HG02759 (cell line): ENCODE measurements at regions not wholly inside any gene's neighbourhood (a gene's known extent, or its start where the extent isn't known, plus 50 kb on each side); places are given as distances from the start of the nearest gene placed in this dataset.
"Not testable (repeated sequence)": the region's sequence is repeated elsewhere in the genome, so short reads cannot be mapped to it uniquely, and the experiment has no call there.

Source experiments
- ATAC-seq: cut with Tn5 transposase; IDR thresholded peaks from one replicate; pipeline ENCODE4 v1.9.1; 2021; ENCODE audit warnings: mild to moderate bottlenecking, moderate library complexity; ENCODE audit not compliant: unreplicated experiment

DNA sequence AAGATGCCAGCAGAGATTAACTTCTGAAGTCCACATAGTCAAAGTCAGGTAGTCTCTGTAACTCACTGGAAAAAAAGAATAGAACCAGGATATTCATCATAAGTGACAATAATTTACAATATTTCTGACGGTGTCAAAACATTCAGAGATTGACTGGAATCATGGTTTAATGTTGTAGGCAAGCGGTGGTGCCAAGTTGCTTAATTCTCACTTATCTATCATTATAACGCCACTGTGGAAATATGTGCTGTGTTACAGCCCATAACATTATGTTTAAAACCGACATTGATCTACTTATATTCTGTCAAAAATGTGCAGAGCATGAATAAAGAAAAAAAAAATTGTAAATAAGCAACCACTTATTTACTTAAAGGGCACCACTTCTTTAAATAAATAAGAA lies 801.7 kb downstream of the DIPK2A start:
- ATAC-seq, result no peak

DNA sequence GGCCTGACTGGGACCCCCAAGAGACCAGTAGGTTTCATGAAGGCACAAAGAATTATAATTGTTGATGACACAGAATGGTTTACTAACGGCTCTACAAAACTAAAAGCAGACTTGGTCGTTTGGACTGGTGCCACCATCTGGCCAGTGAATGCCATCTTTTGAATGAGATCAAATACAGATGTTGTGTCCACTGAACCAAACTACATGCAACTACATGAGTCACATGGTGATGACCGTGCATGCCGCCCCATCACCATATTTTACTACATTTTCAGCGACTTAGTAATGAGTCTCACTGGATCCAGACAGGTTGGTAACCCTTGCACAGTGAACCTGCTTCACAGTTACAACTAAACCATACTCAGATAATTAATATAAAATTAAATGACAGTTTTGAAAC lies 803.3 kb downstream of the DIPK2A start:
- ATAC-seq, result no peak

DNA sequence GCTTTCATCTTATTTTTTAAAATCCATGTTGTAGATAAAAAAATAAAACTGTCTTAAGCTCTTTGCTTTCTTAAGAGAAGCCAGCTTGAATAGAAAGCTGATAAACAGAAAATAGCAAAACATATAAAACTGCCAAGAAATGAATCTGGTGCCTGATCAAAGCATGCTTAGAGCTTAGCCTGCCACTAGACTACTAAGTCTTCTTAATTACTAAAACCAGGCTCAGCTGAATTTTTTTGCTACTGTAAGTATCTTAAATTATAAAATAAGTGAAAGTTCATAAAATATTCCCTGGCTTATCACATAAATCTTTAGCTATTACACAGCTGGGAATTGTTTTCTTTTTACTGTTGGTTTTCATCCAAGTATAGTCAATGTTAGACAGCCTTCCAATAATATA lies 803.9 kb downstream of the DIPK2A start:
- ATAC-seq, result no peak

DNA sequence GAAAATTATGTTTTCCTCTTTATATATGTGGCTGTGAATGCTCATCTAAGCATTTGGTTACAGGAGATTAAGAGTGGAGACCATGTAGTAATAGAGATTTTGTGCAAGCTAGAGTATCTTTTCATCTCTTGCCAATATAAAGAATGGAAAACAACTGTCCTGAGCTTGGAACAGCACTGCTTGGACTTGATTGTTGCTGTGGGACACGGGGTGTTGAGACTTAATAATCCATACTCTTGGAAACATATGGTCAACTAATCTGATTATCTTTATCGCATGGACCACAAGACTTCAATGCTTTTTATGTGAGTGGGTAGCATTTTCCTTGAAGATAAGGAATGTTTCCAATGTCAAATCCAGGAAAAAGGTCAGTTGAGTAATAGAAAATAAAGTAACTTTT lies 806.3 kb downstream of the DIPK2A start:
- ATAC-seq, result no peak

DNA sequence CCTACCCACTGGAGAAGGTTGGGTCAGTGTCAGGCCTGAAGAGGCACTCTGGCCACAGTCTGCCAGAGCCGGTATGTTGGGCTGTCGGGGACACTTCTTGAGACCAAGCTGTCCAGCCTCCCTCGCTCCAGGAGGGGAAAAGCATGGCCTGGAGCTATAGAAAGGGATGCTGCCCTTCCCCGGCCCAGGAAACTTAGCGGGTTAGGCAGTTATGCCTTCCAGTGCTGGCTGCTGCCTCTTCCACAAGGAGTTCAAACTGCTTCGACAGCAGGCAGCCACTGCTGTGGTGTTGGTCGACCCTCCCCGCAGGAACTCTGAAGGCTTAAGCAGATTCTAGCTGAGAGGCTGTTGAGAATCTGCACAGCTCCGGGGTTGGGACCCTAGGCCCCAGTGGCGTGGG lies 819.4 kb downstream of the DIPK2A start:
- no peak for ATAC-seq

DNA sequence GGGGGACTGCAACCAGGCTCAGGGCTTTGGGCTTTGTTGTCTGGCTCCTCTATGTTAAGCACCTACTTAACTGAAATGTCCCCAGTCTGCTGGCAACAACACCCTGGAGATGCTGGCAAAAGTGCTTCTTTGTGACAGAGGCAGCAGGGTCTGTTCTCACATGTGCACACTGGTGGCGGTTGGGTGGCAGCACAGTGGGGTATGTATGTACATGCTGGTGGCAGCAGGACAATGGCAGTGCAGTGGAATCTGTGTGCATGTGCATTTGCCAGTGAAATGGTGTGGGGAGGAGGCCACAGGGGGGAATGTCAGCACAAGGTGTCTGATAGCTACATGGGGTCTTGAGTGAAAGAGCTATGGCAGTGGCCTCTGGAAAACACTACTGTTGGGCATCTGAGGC lies 830.3 kb downstream of the DIPK2A start:
- ATAC-seq, result no peak

DNA sequence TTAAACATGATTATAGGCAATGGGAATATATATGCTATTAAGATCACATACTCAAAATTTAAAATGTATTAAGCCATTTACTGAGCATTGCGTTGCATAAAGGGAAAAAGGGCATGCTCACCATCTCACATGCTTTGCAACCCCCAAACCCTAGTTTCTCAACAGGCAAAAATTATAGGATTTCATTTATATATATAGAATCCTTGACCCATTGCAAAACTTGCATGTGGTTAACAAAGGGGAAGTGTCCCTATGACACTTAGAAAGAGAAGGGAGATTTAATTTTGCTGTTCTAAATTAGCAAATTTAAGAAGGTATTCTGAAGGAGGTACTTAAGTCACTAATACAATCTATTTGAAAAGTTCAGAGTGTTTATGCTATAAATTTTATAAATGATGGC lies 837.8 kb downstream of the DIPK2A start:
- ATAC-seq, result no peak

DNA sequence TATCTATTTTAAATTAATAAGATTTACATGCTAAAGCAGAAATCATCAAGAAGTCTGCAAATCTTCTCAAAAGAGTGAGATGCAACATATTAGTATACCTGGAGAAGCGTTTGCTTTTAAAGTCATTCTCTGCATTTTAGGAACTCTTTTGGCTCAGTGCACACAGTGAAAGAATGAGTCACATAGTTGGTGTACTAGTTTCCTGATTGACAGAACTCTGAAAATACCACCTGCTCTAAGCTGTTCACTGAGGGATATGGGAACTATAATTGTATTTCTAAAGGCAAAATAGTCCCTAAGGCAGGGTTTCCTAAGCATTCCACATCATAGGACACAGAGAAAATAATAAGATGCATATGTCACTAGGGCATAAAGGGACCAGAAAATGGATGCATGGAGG lies 838.5 kb downstream of the DIPK2A start:
- no peak for ATAC-seq

DNA sequence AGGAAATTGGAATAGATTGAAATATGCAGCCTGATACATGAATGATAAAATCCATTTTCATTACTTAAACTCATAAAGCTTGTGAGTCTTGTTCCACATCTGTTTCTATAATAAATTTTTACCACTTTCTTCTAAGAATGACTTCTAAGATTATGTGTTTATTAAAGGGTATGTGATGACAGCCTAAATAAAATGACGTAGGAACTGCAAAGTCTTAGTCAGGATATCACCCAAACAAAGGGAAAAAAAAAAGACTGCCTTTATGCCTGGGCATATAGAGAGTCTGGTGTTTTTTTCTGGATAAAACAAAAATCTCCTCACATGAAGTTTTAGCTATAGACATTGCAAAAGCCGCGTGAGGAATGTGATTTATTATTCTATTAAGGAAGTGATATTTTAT lies 844.0 kb downstream of the DIPK2A start:
- ATAC-seq, result no peak

DNA sequence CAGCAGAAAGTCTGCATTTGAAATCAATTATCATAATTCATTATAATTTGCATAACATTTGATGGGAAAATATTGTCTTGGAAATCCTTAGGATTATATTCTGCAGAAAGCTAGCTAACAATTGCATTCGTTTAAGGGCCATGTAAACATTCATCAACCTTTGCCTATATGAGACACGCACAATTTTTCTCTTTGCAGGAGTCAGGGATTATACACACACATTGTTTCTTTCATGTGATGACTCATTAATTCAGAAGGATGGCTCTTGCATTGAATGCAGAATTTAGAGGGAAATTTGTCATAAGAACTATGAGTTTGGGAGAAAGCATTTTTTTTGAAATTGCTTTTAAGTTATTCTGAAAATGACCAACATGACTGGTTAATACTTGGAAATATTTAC lies 844.7 kb downstream of the DIPK2A start:
- no peak for ATAC-seq

DNA sequence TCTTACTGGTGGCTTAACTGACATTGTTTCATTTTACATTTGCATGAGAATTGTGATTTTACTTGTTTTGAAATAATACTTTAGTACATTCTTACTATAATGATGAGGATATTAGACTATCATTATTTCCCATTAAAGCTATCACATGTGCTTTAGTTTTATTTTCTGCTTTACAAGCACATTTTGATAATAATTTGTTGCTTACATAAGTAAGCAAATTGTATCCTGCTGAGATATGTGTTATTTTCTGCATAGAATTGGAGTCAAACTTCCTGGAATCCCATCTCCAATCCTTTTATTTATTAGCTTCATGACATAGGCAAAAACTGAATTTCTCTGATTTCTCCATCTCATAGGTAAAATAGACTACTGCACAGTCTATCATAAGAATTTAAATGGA lies 847.4 kb downstream of the DIPK2A start:
- ATAC-seq, result no peak

DNA sequence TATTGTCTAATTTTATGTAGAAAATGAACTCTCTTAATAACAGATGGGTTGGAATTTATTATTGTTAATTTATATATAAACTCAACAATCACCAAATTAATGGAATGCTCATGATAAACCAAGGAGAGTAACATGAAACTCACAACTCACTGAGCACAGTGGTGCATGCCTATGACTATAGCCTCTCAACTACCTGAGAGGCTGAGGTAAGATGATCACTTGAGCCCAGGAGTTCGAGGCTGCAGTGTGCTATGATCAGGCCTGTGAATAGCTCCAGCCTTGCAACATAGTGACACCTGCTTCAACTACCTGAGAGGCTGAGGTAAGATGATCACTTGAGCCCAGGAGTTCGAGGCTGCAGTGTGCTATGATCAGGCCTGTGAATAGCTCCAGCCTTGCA lies 848.6 kb downstream of the DIPK2A start:
- ATAC-seq, result not testable (repeated sequence)

DNA sequence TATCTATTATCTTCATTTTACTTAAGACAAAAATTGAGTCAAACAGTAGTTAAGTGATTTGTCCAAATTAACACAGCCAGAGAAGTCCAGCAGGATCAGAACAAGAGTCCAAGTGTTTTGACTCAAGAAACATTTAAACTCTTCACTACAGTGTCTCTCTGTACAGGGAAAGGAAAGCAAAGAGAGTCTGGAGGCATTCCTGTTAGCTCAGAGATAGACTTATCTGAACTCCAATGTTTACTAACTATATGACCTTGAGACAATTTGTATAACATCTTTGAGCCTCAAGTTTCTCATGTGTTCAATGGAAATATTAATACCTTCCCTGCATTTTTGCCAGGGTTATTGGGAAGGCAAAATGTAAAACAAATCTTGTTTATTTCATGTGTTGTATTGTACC lies 849.1 kb downstream of the DIPK2A start:
- ATAC-seq, result no peak

DNA sequence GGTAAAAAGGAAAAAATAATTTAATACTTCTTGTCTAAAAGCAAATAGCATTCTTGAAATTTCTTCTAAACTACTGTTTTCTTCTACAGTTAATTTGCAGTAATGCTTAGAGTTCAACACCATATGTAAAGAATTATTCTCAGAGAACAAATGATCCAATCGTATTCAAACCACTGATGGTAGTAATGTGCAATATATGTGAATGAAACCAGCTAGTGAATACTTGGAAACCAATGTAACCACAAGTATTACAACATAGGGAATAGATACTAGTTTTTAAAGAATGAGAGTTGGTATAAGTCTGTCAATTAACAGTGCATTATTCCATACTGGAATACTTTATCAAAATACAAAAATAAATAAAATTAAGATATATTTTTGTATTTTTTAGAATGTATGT lies 850.0 kb downstream of the DIPK2A start:
- no peak for ATAC-seq

DNA sequence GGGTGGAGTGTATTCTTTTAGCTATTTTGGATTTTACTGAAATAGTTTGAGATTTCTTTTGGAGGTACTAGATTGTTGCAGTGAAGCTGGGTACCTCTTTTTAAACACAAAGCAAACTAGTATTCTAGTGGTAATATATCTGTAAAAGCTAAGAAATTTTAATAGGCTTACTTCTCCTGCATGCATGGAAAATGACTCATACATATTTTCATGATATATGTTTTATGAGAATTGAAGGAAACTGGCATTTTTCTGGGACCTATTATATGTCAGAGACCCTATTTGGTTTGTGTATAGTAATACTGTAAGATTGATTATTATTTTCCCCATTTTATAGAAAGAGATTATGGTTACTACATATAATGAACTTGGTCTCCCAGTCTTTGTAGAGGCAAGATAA lies 851.0 kb downstream of the DIPK2A start:
- ATAC-seq, result no peak

DNA sequence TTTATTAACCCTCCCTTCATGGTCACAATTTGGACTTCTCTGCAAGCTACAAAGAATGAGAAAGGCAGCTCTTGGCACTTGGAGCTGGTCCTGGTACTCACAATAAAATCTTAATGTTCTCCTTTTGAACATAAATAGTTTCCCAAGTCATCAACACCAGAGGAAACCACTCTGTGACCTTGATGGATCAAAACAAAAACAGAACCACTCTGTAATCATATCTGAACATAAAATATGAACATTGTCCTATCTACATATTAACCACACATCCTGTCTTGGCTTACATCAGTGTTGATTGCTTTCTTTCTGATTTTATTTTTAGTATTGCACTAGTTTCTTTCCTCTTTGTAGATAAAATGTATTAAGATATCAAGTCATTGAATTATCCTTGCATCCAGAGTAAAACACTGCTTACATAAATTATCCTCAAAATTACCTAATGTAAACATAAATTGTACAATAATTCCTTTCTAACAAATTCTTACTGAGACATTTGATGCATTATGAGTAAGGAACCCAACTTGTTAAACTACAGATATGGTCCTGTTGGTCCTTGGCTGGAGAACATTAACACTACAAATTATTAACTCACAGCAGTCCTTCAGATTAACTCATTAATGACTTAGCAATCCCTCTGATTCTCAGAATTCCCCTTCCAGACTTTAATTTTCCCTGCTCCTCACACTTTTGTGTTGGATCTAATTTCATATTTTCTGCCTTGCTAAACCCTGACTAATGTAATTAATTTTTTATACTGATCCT lies 860.5 kb downstream of the DIPK2A start:
- ATAC-seq, result no peak

DNA sequence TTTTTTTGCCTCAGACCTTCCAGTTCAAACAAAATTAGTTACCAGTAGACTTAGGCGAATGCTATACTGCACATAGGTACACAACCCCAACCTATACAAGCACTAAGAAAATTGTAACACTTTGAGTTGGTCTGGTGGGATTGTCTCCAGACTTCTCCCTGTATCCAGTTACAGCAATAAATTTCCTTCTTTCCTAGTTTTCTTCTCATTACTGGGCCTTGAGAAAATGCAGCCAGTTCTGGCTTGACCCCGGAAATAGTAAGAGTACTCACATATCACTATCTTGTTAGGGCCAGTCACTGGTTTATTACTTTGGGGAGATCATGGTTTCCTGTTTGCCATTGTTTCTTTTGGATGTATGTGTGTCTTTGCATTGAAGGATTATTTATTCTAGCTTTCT lies 868.4 kb downstream of the DIPK2A start:
- no peak for ATAC-seq

DNA sequence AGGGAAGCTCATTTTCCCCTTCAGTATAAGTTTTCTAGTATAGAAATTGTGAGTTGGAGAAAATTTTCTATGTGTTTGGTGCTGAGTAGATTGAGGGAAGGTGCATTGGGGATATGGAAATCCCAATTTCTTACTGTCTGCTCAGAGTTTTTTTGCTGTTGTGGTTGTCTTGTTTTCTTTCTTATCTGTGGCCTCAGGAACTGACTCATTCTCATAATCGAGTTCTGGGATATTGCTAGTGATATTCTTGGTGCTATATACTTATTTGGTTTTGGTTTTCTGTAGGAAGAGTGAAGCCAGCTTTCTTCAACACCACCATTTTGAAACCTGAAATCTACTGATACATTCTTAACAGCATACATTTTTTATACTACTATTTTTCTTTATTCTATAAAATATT lies 869.2 kb downstream of the DIPK2A start:
- ATAC-seq, result no peak

DNA sequence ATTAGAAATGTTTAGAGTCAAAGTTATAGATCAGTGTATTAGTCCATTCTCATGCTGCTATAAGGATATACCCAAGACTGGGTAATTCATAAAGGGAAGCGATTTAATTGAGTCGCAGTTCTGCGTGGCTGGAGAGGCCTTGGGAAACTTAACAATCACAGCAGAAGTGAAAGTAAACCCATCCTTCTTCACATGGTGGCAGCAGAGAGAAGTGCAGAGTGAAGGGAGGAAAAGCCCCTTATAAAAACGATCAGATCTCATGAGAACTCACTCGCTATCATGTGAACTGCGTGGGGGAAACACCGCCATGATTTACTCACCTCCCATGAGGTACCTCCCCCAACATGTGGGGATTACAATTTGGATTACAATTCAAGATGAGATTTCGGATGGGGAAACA lies 871.5 kb downstream of the DIPK2A start:
- ATAC-seq, result no peak

DNA sequence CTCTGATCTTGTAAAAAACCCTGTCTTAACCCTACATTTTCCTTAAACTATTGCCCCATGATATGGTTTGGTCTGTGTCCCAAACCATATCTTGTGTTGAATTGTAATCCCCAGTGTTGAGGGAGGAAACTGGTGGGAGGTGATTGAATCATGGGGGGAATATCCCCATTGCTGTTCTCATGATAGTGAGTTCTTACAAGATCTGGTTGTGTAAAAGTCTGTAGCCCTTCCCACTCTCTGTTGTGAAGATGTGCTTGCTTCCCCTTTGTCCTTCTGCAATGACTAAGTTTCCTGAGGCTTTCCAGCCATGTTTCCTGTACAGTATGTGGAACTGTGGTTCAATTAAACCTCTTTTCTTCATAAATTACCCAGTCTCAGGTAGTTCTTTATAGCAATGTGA lies 881.4 kb downstream of the DIPK2A start:
- no peak for ATAC-seq

DNA sequence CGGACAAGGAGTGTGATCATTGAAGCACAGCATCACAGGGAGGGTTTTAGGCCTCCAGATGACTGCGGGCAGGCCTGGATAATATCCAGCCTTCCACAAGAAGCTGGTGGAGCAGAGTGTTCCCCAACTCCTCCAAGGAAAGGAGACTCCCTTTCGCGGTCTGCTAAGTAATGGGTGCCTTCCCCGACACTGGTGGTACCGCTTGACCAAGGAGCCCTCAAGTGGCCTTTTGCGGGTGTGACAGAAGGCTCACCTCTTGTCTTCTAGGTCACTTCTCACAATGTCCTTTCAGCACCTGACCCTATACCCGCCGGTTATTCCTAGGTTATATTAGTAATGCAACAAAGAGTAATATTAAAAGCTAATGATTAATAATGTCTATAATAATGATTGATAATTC lies 882.4 kb downstream of the DIPK2A start:
- ATAC-seq, result not testable (repeated sequence)

DNA sequence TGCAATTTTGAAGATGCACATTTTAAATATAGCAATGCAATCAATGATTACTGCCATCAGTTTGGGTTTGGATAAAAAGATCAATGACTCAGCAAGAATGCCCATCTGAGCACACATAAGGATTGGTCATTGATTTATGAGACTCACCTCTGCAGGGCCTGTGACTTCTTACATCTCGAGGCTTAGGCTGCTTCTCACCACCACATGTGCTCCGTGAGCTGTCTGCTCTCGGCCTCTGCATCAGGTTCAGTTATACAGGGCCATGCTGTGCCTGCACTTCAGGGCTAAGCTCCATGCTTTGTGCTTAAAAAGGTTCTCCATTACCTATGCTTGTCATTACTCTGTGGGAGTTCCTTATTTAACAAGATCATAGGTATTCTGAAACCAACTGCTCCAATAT lies 887.5 kb downstream of the DIPK2A start:
- ATAC-seq, result no peak

DNA sequence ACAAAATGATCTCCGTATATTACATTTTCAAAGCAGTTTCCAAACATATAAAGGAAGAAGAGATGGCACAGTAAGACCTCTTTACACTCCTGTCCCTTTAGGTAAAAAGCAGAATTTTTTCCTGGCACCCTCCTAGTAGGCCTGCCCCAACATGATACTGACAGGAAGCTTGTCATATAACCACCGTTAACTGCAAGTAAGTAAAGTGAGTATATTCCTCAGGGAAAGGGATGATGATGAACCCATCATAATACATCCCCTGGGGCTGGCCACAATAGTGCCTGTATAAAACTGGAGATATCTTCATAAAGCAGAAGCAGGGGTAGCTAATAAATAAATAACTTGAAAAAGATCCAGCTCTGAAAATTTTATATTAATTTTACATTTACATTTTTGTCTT lies 893.0 kb downstream of the DIPK2A start:
- ATAC-seq, result no peak
